B cell (primary cell): ENCODE measurements at regions not wholly inside any gene's neighbourhood (a gene's known extent, or its start where the extent isn't known, plus 50 kb on each side); places are given as distances from the start of the nearest gene placed in this dataset.

Source experiments
- ATAC-seq: fragments of 200-7000 bp; cut with Tn5 transposase; one replicate; pipeline ENCODE4 v1.10.0; 2021; ENCODE audit warnings: low read depth, mild to moderate bottlenecking, moderate number of reproducible peaks, moderate library complexity
- CTCF ChIA-PET: fragments of 350-600 bp; sonication (Branson Sonifier 250); formaldehyde crosslinking; loops from one replicate; lab custom pipeline; 2021; ENCODE audit warnings: antibody characterized with exemption, inconsistent platforms; lab: Charles Lee
- POLR2A ChIA-PET: fragments of 350-600 bp; sonication (Branson Sonifier 250); formaldehyde crosslinking; loops from one replicate; lab custom pipeline; 2021; ENCODE audit warnings: antibody characterized with exemption; lab: Charles Lee
- DNase-seq: peaks from one replicate; pipeline ENCODE4 v3.0.0; 2013
- H2AFZ ChIP-seq: 2 replicates; pipeline ENCODE4 v1.6.1; 2012; ENCODE audit warnings: mild to moderate bottlenecking, low read depth, low read length; ENCODE audit not compliant: insufficient read depth, poor library complexity, severe bottlenecking
- H3K27ac ChIP-seq, 2 donors: 1 replicate in 1 of 2; 2 replicates in 1 of 2; pipeline ENCODE4 v1.5.1; 2012 to 2013; ENCODE audit warnings: low read length in 2 of 2, mild to moderate bottlenecking in 2 of 2, moderate library complexity in 1 of 2
- H3K27me3 ChIP-seq, 4 experiments: fragments of 200-600 bp in 1 of 4; sonication (generic) in 1 of 4; replicated peaks in 1 of 4; 1 replicate in 2 of 4; 2 replicates in 2 of 4; pipeline versions ENCODE4 v1.6.1 to v1.7.0; 2013 to 2016; ENCODE audit warnings: low read length in 3 of 4, mild to moderate bottlenecking in 2 of 4, mixed read lengths in 1 of 4, moderate library complexity in 1 of 4; ENCODE audit not compliant: insufficient read depth in 4 of 4, control insufficient read depth in 3 of 4; ENCODE audit errors: control extremely low read depth in 1 of 4
- H3K36me3 ChIP-seq, 2 experiments: replicated peaks in 1 of 2; 1 replicate in 1 of 2; 2 replicates in 1 of 2; pipeline versions ENCODE4 v1.6.1 to v1.7.1; 2013; ENCODE audit warnings: low read length in 1 of 2; ENCODE audit not compliant: insufficient read depth in 2 of 2, control insufficient read depth in 1 of 2; ENCODE audit errors: control extremely low read depth in 1 of 2, extremely low read depth in 1 of 2
- H3K4me1 ChIP-seq, 2 donors: fragments of 200-600 bp in 1 of 2; sonication (generic) in 1 of 2; 1 replicate in 1 of 2; 2 replicates in 1 of 2; pipeline versions ENCODE4 v1.5.1 to v1.6.1; 2013 to 2017; ENCODE audit warnings: low read length in 2 of 2; ENCODE audit not compliant: control insufficient read depth in 2 of 2, insufficient read depth in 2 of 2
- H3K4me2 ChIP-seq: replicated peaks from 2 replicates; pipeline ENCODE3; 2012; ENCODE audit warnings: mild to moderate bottlenecking, low read depth, low read length; ENCODE audit not compliant: poor library complexity, severe bottlenecking
- H3K4me3 ChIP-seq, 5 experiments: fragments of 200-600 bp in 1 of 5; sonication (generic) in 1 of 5; 1 replicate in 3 of 5; 2 replicates in 2 of 5; pipeline versions ENCODE4 v1.5.1 to v1.7.0; 2011 to 2016; ENCODE audit warnings: low read length in 4 of 5, mild to moderate bottlenecking in 4 of 5, low read depth in 2 of 5, control low read depth in 1 of 5, moderate library complexity in 1 of 5; ENCODE audit not compliant: insufficient read depth in 1 of 5; ENCODE audit errors: control extremely low read depth in 1 of 5, extremely low read depth in 1 of 5
- H3K79me2 ChIP-seq: fragments of 200-600 bp; sonication (generic); one replicate; pipeline ENCODE4 v1.6.0; 2016; ENCODE audit warnings: low read length; ENCODE audit not compliant: control insufficient read depth, insufficient read depth
- H3K9ac ChIP-seq: fragments of 200-600 bp; sonication (generic); 2 replicates; pipeline ENCODE4 v1.6.1; 2017; ENCODE audit warnings: mild to moderate bottlenecking, low read length, moderate library complexity
- H3K9me3 ChIP-seq, 3 donors: one replicate each; pipeline versions ENCODE4 v1.6.1 to v1.7.1; 2013; ENCODE audit warnings: low read length in 2 of 3; ENCODE audit not compliant: control insufficient read depth in 2 of 3, insufficient read depth in 1 of 3; ENCODE audit errors: control extremely low read depth in 1 of 3
- H4K20me1 ChIP-seq: 2 replicates; pipeline ENCODE4 v1.6.0; 2012; ENCODE audit warnings: mild to moderate bottlenecking, low read length; ENCODE audit not compliant: insufficient read depth, control insufficient read depth, poor library complexity, severe bottlenecking
- H3K27ac Mint-ChIP-seq: one replicate; pipeline ENCODE4 v1.8.0; 2021; ENCODE audit warnings: mixed read lengths
- H3K27me3 Mint-ChIP-seq: one replicate; pipeline ENCODE4 v1.8.0; 2021; ENCODE audit warnings: mixed read lengths
- H3K4me1 Mint-ChIP-seq: one replicate; pipeline ENCODE4 v1.8.0; 2021; ENCODE audit warnings: mixed read lengths
- H3K4me3 Mint-ChIP-seq: one replicate; pipeline ENCODE4 v1.8.0; 2021; ENCODE audit warnings: mixed read lengths
- H3K9me3 Mint-ChIP-seq: one replicate; pipeline ENCODE4 v1.8.0; 2022; ENCODE audit warnings: mixed read lengths; ENCODE audit not compliant: insufficient read depth
- EZH2 ChIP-seq: IDR thresholded peaks from 2 replicates; pipeline ENCODE4 v1.6.1; 2012; ENCODE audit warnings: borderline replicate concordance, low read depth, mild to moderate bottlenecking, moderate library complexity, low read length; ENCODE audit not compliant: insufficient read depth, poor library complexity, severe bottlenecking
- WGBS: methylation state at CpG from one replicate; pipeline ENCODE4 v1.1.5; 2013; ENCODE audit warnings: missing lambda C conversion rate; ENCODE audit not compliant: insufficient coverage; 5-methylcytosine and 5-hydroxymethylcytosine counted together
- intact Hi-C: fragments of 100-400 bp; cut with micrococcal nuclease; formaldehyde crosslinking; loops from one replicate; pipeline ENCODE4 v1.10.0; 2022
- TF ChIP-seq, protein P1 (sequence below): fragments of 200-600 bp; IDR thresholded peaks from one replicate; pipeline ENCODE4 v1.8.0; 2022; ENCODE audit warnings: antibody characterized with exemption, mild to moderate bottlenecking

- POLR2A ChIA-PET = interaction anchor here (0.6 kb wide), 1 partner anchor 11 kb away, joined by 10 read pairs; no protein-coding TSS in a partner anchor
- Histone ChIP-seq H3K4me2 (no peak overlapping the region), H3K9ac (no peak overlapping the region), H3K9me3 (no peaks in the 10 kb centered on the region), H3K79me2 (no peaks in the 10 kb centered on the region), H3K36me3 (no peaks in the 10 kb centered on the region), H3K4me1 (no peaks in the 10 kb centered on the region), H4K20me1 (no peaks in the 10 kb centered on the region), H3K4me3 (no peak overlapping the region), H3K27ac (no peak overlapping the region), H3K27me3 (no peaks in the 10 kb centered on the region), H2AFZ (no peak overlapping the region)
- no peak for ATAC-seq
- Mint-ChIP-seq H3K4me1 (no peaks in the 10 kb centered on the region), H3K4me3 (no peak overlapping the region), H3K27me3 (peaks cover 4% of the 10 kb centered on the region), H3K9me3 (no peaks in the 10 kb centered on the region), H3K27ac (no peak overlapping the region)
- DNase-seq = no peak
- TF ChIP-seq EZH2 = no peak
- TF ChIP-seq, protein P1, sequence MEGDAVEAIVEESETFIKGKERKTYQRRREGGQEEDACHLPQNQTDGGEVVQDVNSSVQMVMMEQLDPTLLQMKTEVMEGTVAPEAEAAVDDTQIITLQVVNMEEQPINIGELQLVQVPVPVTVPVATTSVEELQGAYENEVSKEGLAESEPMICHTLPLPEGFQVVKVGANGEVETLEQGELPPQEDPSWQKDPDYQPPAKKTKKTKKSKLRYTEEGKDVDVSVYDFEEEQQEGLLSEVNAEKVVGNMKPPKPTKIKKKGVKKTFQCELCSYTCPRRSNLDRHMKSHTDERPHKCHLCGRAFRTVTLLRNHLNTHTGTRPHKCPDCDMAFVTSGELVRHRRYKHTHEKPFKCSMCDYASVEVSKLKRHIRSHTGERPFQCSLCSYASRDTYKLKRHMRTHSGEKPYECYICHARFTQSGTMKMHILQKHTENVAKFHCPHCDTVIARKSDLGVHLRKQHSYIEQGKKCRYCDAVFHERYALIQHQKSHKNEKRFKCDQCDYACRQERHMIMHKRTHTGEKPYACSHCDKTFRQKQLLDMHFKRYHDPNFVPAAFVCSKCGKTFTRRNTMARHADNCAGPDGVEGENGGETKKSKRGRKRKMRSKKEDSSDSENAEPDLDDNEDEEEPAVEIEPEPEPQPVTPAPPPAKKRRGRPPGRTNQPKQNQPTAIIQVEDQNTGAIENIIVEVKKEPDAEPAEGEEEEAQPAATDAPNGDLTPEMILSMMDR = no peak
- WGBS = no CpG with 5 or more reads among the region's 1 CpG
- intact Hi-C loops = no loop called here
- CTCF ChIA-PET = interaction anchor here (1.9 kb wide), 1 partner anchor 187 kb away, joined by 4 read pairs; no protein-coding TSS in a partner anchor
Observed at GRCh38 chr1:185483217-185483616, 166.2 kb upstream of the IVNS1ABP start.

DNA sequence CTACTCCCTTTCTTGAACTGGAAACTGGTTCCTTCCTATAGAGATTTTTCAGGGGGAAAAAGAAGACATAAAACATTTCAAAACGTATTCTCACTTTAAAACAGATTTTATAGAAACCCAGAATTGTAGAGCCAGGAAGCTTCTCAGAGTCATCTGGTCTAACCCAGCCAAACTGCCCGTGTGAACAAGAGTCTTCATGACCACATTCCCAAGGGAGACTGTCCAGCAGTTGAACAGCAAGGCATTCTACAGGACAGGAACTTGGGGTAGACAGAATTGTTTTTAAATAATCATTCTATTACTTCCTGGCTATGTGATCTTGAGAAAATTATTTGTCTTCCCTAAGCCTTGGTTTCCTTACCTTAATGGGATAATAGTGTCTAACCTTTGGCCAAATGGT, 163.5 kb upstream of the IVNS1ABP start:
- H3K9ac ChIP-seq = no peak overlapping the region
- no peaks in the 10 kb centered on the region for H3K36me3 ChIP-seq
- H3K27me3 ChIP-seq = no peaks in the 10 kb centered on the region
- Mint-ChIP-seq H3K27me3 (peaks cover 4% of the 10 kb centered on the region), H3K4me3 (no peak overlapping the region), H3K9me3 (no peaks in the 10 kb centered on the region), H3K27ac (no peak overlapping the region), H3K4me1 (no peaks in the 10 kb centered on the region)
- POLR2A ChIA-PET = no interaction called here
- H3K4me1 ChIP-seq = no peaks in the 10 kb centered on the region
- H3K27ac ChIP-seq = no peak overlapping the region
- TF ChIP-seq EZH2 = no peak
- TF ChIP-seq, protein P1 = no peak
- no peak overlapping the region for H3K4me3 ChIP-seq
- no peak overlapping the region for H3K4me2 ChIP-seq
- no CpG with 5 or more reads among the region's 2 CpGs for WGBS
- no peaks in the 10 kb centered on the region for H3K9me3 ChIP-seq
- no peak overlapping the region for H2AFZ ChIP-seq
- ATAC-seq (no peak), DNase-seq (no peak)
- intact Hi-C loops = no loop called here
- no peaks in the 10 kb centered on the region for H4K20me1 ChIP-seq
- CTCF ChIA-PET = no interaction called here
- no peaks in the 10 kb centered on the region for H3K79me2 ChIP-seq
